GM19467 (cell line): ENCODE measurements at regions not wholly inside any gene's neighbourhood (a gene's known extent, or its start where the extent isn't known, plus 50 kb on each side); places are given as distances from the start of the nearest gene placed in this dataset.

Source experiments
- ATAC-seq: cut with Tn5 transposase; IDR thresholded peaks from one replicate; pipeline ENCODE4 v1.9.1; 2021; ENCODE audit warnings: mild to moderate bottlenecking, moderate library complexity; ENCODE audit not compliant: unreplicated experiment

GRCh38 chr22:48180631-48181030 lies 1418.2 kb downstream of the TBC1D22A start:
- no peak for ATAC-seq

- no peak for ATAC-seq
These were observed 1417.4 kb downstream of the TBC1D22A start for GRCh38 chr22:48179571-48180546.

GRCh38 chr22:48178536-48178935 lies 1416.1 kb downstream of the TBC1D22A start:
- no peak for ATAC-seq

- ATAC-seq, result no peak
These were observed 1415.2 kb downstream of the TBC1D22A start for GRCh38 chr22:48177631-48178030.

GRCh38 chr22:48175721-48176120 lies 1413.3 kb downstream of the TBC1D22A start:
- ATAC-seq, result no peak

- ATAC-seq, result no peak
These were observed 1411.3 kb downstream of the TBC1D22A start for GRCh38 chr22:48173773-48174160.

GRCh38 chr22:48173061-48173772 lies 1410.8 kb downstream of the TBC1D22A start:
- no peak for ATAC-seq

- no peak for ATAC-seq
These were observed 1408.8 kb downstream of the TBC1D22A start for GRCh38 chr22:48171271-48171691.

GRCh38 chr22:48169227-48169626 lies 1406.8 kb downstream of the TBC1D22A start:
- ATAC-seq, result no peak

GRCh38 chr22:48167238-48167637 lies 1404.8 kb downstream of the TBC1D22A start:
- ATAC-seq, result no peak

GRCh38 chr22:48161298-48161697 lies 1398.8 kb downstream of the TBC1D22A start:
- ATAC-seq, result no peak

GRCh38 chr22:48157676-48158075 lies 1395.2 kb downstream of the TBC1D22A start:
- no peak for ATAC-seq

GRCh38 chr22:48156603-48157355 lies 1394.3 kb downstream of the TBC1D22A start:
- no peak for ATAC-seq

GRCh38 chr22:48155446-48155845 lies 1393.0 kb downstream of the TBC1D22A start:
- ATAC-seq, result no peak

- no peak for ATAC-seq
These were observed 1392.4 kb downstream of the TBC1D22A start for GRCh38 chr22:48154943-48155240.

GRCh38 chr22:48154169-48154942 lies 1391.9 kb downstream of the TBC1D22A start:
- ATAC-seq, result no peak

- no peak for ATAC-seq
These were observed 1391.3 kb downstream of the TBC1D22A start for GRCh38 chr22:48153726-48154125.

- no peak for ATAC-seq
These were observed 1390.5 kb downstream of the TBC1D22A start for GRCh38 chr22:48152916-48153315.

- ATAC-seq, result no peak
These were observed 1389.8 kb downstream of the TBC1D22A start for GRCh38 chr22:48152164-48152775.

GRCh38 chr22:48151641-48152040 lies 1389.2 kb downstream of the TBC1D22A start:
- no peak for ATAC-seq
